ENCODE measurements at regions not wholly inside any gene's neighbourhood (a gene's known extent, or its start where the extent isn't known, plus 50 kb on each side); places are given as distances from the start of the nearest gene placed in this dataset.

DNA sequence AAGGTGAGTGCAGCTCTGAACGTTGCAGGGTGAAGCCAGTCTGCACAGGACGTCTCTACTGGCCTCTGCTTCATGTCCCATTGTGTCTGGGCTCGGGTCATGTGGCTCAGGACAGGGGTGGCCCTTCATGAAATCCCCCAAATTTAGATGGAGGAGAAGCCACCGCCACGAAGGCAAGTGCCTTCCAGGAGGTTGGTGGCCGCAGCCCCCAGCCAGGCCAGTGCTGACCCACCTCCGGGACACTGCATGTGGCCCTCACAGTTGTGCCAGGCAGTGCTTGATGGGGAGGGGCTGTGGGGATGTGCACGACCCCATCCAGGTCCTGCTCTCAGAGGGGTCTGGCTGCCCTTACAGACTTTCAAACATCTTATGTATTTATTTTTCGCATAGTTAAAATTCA lies 1311.1 kb downstream of the BRD1 start (continued):
- TF ChIP-seq, protein P1, sequence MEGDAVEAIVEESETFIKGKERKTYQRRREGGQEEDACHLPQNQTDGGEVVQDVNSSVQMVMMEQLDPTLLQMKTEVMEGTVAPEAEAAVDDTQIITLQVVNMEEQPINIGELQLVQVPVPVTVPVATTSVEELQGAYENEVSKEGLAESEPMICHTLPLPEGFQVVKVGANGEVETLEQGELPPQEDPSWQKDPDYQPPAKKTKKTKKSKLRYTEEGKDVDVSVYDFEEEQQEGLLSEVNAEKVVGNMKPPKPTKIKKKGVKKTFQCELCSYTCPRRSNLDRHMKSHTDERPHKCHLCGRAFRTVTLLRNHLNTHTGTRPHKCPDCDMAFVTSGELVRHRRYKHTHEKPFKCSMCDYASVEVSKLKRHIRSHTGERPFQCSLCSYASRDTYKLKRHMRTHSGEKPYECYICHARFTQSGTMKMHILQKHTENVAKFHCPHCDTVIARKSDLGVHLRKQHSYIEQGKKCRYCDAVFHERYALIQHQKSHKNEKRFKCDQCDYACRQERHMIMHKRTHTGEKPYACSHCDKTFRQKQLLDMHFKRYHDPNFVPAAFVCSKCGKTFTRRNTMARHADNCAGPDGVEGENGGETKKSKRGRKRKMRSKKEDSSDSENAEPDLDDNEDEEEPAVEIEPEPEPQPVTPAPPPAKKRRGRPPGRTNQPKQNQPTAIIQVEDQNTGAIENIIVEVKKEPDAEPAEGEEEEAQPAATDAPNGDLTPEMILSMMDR (conservative IDR thresholded peaks at IDR 0.05; ENCODE audit: low read depth in 2 of 2), result no peak
- TF ChIP-seq, protein P2, sequence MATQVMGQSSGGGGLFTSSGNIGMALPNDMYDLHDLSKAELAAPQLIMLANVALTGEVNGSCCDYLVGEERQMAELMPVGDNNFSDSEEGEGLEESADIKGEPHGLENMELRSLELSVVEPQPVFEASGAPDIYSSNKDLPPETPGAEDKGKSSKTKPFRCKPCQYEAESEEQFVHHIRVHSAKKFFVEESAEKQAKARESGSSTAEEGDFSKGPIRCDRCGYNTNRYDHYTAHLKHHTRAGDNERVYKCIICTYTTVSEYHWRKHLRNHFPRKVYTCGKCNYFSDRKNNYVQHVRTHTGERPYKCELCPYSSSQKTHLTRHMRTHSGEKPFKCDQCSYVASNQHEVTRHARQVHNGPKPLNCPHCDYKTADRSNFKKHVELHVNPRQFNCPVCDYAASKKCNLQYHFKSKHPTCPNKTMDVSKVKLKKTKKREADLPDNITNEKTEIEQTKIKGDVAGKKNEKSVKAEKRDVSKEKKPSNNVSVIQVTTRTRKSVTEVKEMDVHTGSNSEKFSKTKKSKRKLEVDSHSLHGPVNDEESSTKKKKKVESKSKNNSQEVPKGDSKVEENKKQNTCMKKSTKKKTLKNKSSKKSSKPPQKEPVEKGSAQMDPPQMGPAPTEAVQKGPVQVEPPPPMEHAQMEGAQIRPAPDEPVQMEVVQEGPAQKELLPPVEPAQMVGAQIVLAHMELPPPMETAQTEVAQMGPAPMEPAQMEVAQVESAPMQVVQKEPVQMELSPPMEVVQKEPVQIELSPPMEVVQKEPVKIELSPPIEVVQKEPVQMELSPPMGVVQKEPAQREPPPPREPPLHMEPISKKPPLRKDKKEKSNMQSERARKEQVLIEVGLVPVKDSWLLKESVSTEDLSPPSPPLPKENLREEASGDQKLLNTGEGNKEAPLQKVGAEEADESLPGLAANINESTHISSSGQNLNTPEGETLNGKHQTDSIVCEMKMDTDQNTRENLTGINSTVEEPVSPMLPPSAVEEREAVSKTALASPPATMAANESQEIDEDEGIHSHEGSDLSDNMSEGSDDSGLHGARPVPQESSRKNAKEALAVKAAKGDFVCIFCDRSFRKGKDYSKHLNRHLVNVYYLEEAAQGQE (IDR thresholded peaks at IDR 0.05; ENCODE audit: unreplicated experiment), result no peak
- TF ChIP-seq CREB1 (CRISPR knock-in tag; IDR thresholded peaks at IDR 0.05; ENCODE audit: low read depth) (no peak), EZH2 (IDR thresholded peaks at IDR 0.05; ENCODE audit: low read depth, unreplicated experiment) (no peak)

DNA sequence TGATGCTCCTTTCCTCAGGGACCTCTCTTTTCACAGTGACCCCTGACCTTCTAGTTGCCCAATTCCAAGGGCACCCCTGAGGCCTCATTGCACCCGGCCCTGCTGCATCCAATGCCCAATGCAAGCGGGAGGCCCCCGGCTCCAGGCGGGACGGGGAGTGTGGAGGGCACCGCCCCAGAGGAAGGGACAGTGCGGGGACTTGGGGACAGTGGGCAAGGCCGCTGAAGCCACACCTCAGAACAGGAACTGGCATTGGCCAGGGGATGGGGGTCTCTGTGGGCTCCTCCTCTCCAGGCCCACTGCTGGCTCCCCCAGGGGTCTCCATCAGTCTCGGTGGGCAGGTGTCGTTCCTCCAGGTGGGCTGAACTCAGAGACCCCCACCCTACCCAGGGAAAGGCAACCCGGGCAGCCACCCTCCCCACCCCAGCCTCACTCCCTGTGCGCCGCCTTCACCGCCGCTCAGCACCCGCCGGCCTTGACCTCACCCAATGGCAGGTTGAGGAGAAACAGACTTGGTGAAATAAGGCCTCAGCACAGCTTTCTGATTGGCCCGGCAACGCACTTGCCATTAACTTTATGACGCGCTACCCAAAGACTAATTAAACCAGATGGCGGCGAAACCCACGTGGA lies 1312.0 kb downstream of the BRD1 start:
- Histone ChIP-seq H3K27ac (ENCODE audit: low read depth) (no peak overlapping the region), H2AFZ (no peak overlapping the region), H3K4me2 (no peak overlapping the region), H3K27me3 (ENCODE audit: insufficient read depth) (no peaks in the 10 kb centered on the region), H3K4me1 (ENCODE audit: insufficient read depth) (no peaks in the 10 kb centered on the region), H3F3A (replicated peaks; ENCODE audit: low read depth) (no peaks in the 10 kb centered on the region), H3K36me3 (ENCODE audit: insufficient read depth) (no peaks in the 10 kb centered on the region), H3K9me2 (ENCODE audit: insufficient read depth) (no peaks in the 10 kb centered on the region), H3K79me2 (replicated peaks; ENCODE audit: insufficient read depth) (no peaks in the 10 kb centered on the region), H3K4me3 (no peak overlapping the region), H4K20me1 (replicated peaks; ENCODE audit: insufficient read depth) (no peaks in the 10 kb centered on the region)
- no peak for ATAC-seq
- Mint-ChIP-seq H3K27ac (no peak overlapping the region), H3K4me3 (no peak overlapping the region), H3K27me3 (ENCODE audit: insufficient read depth, low read depth, poor library complexity) (peaks cover 10% of the 10 kb centered on the region), H3K4me1 (peaks cover 20% of the 10 kb centered on the region), H3K36me3 (ENCODE audit: low read depth) (no peaks in the 10 kb centered on the region), H3K9me3 (no peaks in the 10 kb centered on the region)
- no peak for DNase-seq (ENCODE audit: low spot score)
- TF ChIP-seq EZH2 (IDR thresholded peaks at IDR 0.05; ENCODE audit: low read depth, unreplicated experiment) (no peak), CREB1 (CRISPR knock-in tag; IDR thresholded peaks at IDR 0.05; ENCODE audit: low read depth) (no peak), NANOG (IDR thresholded peaks at IDR 0.05; ENCODE audit: borderline replicate concordance) (no peak), EZH2phosphoT487 (IDR thresholded peaks at IDR 0.05; ENCODE audit: unreplicated experiment) (no peak), JUNB (IDR thresholded peaks at IDR 0.05; ENCODE audit: unreplicated experiment) (no peak)
- TF ChIP-seq, protein P3, sequence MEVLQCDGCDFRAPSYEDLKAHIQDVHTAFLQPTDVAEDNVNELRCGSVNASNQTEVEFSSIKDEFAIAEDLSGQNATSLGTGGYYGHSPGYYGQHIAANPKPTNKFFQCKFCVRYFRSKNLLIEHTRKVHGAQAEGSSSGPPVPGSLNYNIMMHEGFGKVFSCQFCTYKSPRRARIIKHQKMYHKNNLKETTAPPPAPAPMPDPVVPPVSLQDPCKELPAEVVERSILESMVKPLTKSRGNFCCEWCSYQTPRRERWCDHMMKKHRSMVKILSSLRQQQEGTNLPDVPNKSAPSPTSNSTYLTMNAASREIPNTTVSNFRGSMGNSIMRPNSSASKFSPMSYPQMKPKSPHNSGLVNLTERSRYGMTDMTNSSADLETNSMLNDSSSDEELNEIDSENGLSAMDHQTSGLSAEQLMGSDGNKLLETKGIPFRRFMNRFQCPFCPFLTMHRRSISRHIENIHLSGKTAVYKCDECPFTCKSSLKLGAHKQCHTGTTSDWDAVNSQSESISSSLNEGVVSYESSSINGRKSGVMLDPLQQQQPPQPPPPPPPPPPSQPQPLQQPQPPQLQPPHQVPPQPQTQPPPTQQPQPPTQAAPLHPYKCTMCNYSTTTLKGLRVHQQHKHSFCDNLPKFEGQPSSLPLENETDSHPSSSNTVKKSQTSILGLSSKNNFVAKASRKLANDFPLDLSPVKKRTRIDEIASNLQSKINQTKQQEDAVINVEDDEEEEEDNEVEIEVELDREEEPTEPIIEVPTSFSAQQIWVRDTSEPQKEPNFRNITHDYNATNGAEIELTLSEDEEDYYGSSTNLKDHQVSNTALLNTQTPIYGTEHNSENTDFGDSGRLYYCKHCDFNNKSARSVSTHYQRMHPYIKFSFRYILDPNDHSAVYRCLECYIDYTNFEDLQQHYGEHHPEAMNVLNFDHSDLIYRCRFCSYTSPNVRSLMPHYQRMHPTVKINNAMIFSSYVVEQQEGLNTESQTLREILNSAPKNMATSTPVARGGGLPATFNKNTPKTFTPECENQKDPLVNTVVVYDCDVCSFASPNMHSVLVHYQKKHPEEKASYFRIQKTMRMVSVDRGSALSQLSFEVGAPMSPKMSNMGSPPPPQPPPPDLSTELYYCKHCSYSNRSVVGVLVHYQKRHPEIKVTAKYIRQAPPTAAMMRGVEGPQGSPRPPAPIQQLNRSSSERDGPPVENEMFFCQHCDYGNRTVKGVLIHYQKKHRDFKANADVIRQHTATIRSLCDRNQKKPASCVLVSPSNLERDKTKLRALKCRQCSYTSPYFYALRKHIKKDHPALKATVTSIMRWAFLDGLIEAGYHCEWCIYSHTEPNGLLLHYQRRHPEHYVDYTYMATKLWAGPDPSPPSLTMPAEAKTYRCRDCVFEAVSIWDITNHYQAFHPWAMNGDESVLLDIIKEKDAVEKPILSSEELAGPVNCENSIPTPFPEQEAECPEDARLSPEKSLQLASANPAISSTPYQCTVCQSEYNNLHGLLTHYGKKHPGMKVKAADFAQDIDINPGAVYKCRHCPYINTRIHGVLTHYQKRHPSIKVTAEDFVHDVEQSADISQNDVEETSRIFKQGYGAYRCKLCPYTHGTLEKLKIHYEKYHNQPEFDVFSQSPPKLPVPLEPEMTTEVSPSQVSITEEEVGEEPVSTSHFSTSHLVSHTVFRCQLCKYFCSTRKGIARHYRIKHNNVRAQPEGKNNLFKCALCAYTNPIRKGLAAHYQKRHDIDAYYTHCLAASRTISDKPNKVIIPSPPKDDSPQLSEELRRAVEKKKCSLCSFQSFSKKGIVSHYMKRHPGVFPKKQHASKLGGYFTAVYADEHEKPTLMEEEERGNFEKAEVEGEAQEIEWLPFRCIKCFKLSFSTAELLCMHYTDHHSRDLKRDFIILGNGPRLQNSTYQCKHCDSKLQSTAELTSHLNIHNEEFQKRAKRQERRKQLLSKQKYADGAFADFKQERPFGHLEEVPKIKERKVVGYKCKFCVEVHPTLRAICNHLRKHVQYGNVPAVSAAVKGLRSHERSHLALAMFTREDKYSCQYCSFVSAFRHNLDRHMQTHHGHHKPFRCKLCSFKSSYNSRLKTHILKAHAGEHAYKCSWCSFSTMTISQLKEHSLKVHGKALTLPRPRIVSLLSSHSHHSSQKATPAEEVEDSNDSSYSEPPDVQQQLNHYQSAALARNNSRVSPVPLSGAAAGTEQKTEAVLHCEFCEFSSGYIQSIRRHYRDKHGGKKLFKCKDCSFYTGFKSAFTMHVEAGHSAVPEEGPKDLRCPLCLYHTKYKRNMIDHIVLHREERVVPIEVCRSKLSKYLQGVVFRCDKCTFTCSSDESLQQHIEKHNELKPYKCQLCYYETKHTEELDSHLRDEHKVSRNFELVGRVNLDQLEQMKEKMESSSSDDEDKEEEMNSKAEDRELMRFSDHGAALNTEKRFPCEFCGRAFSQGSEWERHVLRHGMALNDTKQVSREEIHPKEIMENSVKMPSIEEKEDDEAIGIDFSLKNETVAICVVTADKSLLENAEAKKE (CRISPR knock-in tag; IDR thresholded peaks at IDR 0.05), result no peak
- TF ChIP-seq, protein P4, sequence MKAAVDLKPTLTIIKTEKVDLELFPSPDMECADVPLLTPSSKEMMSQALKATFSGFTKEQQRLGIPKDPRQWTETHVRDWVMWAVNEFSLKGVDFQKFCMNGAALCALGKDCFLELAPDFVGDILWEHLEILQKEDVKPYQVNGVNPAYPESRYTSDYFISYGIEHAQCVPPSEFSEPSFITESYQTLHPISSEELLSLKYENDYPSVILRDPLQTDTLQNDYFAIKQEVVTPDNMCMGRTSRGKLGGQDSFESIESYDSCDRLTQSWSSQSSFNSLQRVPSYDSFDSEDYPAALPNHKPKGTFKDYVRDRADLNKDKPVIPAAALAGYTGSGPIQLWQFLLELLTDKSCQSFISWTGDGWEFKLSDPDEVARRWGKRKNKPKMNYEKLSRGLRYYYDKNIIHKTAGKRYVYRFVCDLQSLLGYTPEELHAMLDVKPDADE (IDR thresholded peaks at IDR 0.05), result no peak

Data from GM23338 (cell line).